A549 (cell line): ENCODE measurements at regions not wholly inside any gene's neighbourhood (a gene's known extent, or its start where the extent isn't known, plus 50 kb on each side); places are given as distances from the start of the nearest gene placed in this dataset.

ENCODE experiments used
- ATAC-seq, 2 experiments: fragments of 200-7000 bp in 1 of 2; fragments of >200 bp in 1 of 2; cut with Nextera tagmentation in 1 of 2; cut with Tn5 transposase in 1 of 2; 3 replicates each; pipeline versions ENCODE4 v1.8.0 to v1.9.1; 2018 to 2020; ENCODE audit warnings: mild to moderate bottlenecking in 1 of 2, moderate library complexity in 1 of 2
- CTCF ChIA-PET: fragments of 300-600 bp; sonication (Branson Sonifier 250); formaldehyde crosslinking; extraction: SDS; loops from one replicate; lab custom pipeline; 2021; ENCODE audit warnings: antibody characterized with exemption, inconsistent platforms; lab: Yijun Ruan, JAX
- POLR2A ChIA-PET: fragments of 350-600 bp; formaldehyde crosslinking; extraction: SDS; loops from one replicate; lab custom pipeline; 2021; ENCODE audit warnings: antibody characterized with exemption, inconsistent platforms; lab: Yijun Ruan, JAX
- DNase-seq, 2 experiments: peaks; one replicate each; pipeline versions ENCODE4 v3.0.0 to v3.0.0-alpha.2; 2011 to 2016; ENCODE audit warnings: low read depth in 1 of 2, low spot score in 1 of 2
- FAIRE-seq: peaks from 2 replicates; lab custom pipeline; 2011; peaks lifted over from hg19 to GRCh38; lab: Jason Lieb, UNC
- H3K27ac ChIP-seq, 2 experiments: fragments of >200 bp; sonication (Bioruptor Twin); formaldehyde crosslinking; 3 replicates each; pipeline ENCODE4 v1.5.1; 2016 to 2017
- H3K4me1 ChIP-seq: fragments of >200 bp; sonication (Bioruptor Twin); formaldehyde crosslinking; 3 replicates; pipeline ENCODE4 v1.6.1; 2016
- H3K4me2 ChIP-seq: fragments of >200 bp; sonication (Bioruptor Twin); formaldehyde crosslinking; 3 replicates; pipeline ENCODE4 v1.6.1; 2016
- H3K4me3 ChIP-seq: fragments of >200 bp; sonication (Bioruptor Twin); formaldehyde crosslinking; 3 replicates; pipeline ENCODE4 v1.5.1; 2016
- H3K9me3 ChIP-seq: fragments of >200 bp; sonication (Bioruptor Twin); formaldehyde crosslinking; 3 replicates; pipeline ENCODE4 v1.6.1; 2016
- BHLHE40 ChIP-seq: IDR thresholded peaks from 2 replicates; pipeline ENCODE4 v1.6.1; 2012; ENCODE audit warnings: low read depth, low read length, inconsistent platforms
- CTCF ChIP-seq: fragments of >200 bp; sonication (Bioruptor Twin); formaldehyde crosslinking; IDR thresholded peaks from 3 replicates; pipeline ENCODE4 v1.5.1; 2016
- EHMT2 ChIP-seq: fragments of 200-600 bp; sonication (generic); IDR thresholded peaks from 2 replicates; pipeline ENCODE4 v1.6.1; 2016; ENCODE audit warnings: antibody characterized with exemption, low read depth, mild to moderate bottlenecking, moderate library complexity
- FOSL2 ChIP-seq, 2 experiments: fragments of 450-650 bp in 1 of 2; fragments of >200 bp in 1 of 2; sonication (Bioruptor Twin) in 1 of 2; formaldehyde crosslinking; IDR thresholded peaks; 2 replicates each; pipeline versions ENCODE4 v1.5.0 to v1.6.1; 2016 to 2020; ENCODE audit warnings: mild to moderate bottlenecking in 1 of 2, moderate library complexity in 1 of 2
- FOXS1 ChIP-seq: fragments of 250-450 bp; sonication (Bioruptor Pico); IDR thresholded peaks from 2 replicates; pipeline ENCODE4 v1.5.0; 2020; ENCODE audit warnings: mild to moderate bottlenecking, moderate library complexity
- HOXA7 ChIP-seq: fragments of 250-450 bp; sonication (Bioruptor Pico); IDR thresholded peaks from 2 replicates; pipeline ENCODE4 v1.5.0; 2020; ENCODE audit warnings: mild to moderate bottlenecking, moderate library complexity
- HOXB5 ChIP-seq: fragments of 250-450 bp; sonication (Bioruptor Pico); IDR thresholded peaks from 2 replicates; pipeline ENCODE4 v1.5.0; 2020; ENCODE audit warnings: mild to moderate bottlenecking, moderate library complexity
- JUNB ChIP-seq: fragments of >200 bp; sonication (Bioruptor Twin); formaldehyde crosslinking; IDR thresholded peaks from 2 replicates; pipeline ENCODE4 v1.6.1; 2016
- MAX ChIP-seq: IDR thresholded peaks from 2 replicates; pipeline ENCODE4 v1.6.1; 2012
- NR3C1 ChIP-seq: fragments of >200 bp; sonication (Bioruptor Twin); formaldehyde crosslinking; IDR thresholded peaks from 3 replicates; pipeline ENCODE4 v1.6.1; 2017
- POLR2A ChIP-seq: IDR thresholded peaks from 2 replicates; pipeline ENCODE4 v1.6.1; 2012; ENCODE audit warnings: mild to moderate bottlenecking, low read length
- RAD21 ChIP-seq, 2 experiments: fragments of >200 bp in 1 of 2; sonication (Bioruptor Twin) in 1 of 2; formaldehyde crosslinking in 1 of 2; IDR thresholded peaks in 1 of 2; conservative IDR thresholded peaks in 1 of 2; 2 replicates in 1 of 2; 3 replicates in 1 of 2; pipeline ENCODE4 v1.6.1; 2012 to 2018; ENCODE audit warnings: inconsistent platforms in 1 of 2
- REST ChIP-seq: fragments of 200-600 bp; sonication (generic); IDR thresholded peaks from 2 replicates; pipeline ENCODE4 v1.6.1; 2016; ENCODE audit warnings: antibody characterized with exemption, mild to moderate bottlenecking, moderate library complexity
- RFX5 ChIP-seq: fragments of 450-650 bp; IDR thresholded peaks from 2 replicates; pipeline ENCODE4 v1.7.1; 2014; ENCODE audit warnings: antibody characterized with exemption, mild to moderate bottlenecking, moderate library complexity
- SMC3 ChIP-seq: fragments of >200 bp; sonication (Bioruptor Twin); formaldehyde crosslinking; IDR thresholded peaks from 3 replicates; pipeline ENCODE4 v1.6.1; 2018; ENCODE audit warnings: inconsistent platforms
- TP53 ChIP-seq: fragments of 250-450 bp; sonication (Bioruptor Pico); IDR thresholded peaks from 2 replicates; pipeline ENCODE4 v1.5.0; 2021; ENCODE audit warnings: mild to moderate bottlenecking, moderate library complexity
- USF2 ChIP-seq: fragments of 450-650 bp; IDR thresholded peaks from 2 replicates; pipeline ENCODE4 v1.6.1; 2014; ENCODE audit warnings: antibody characterized with exemption
- ZC3H11A ChIP-seq: fragments of 450-650 bp; IDR thresholded peaks from 2 replicates; pipeline ENCODE4 v1.6.1; 2014; ENCODE audit warnings: antibody characterized with exemption, mild to moderate bottlenecking
- ZSCAN20 ChIP-seq: fragments of 250-450 bp; sonication (Bioruptor Pico); IDR thresholded peaks from 2 replicates; pipeline ENCODE4 v1.8.0; 2022; ENCODE audit warnings: mild to moderate bottlenecking, moderate library complexity
- WGBS: methylation state at CpG from one replicate; pipeline ENCODE4 v1.1.6; 2017; ENCODE audit errors: missing lambda C conversion rate; 5-methylcytosine and 5-hydroxymethylcytosine counted together
- small RNA-seq, 6 experiments: library from RNA; depleted of rRNA; stranded (forward); fragments of <200 nt; gene quantifications; one replicate each; pipeline ENCODE3, GENCODE V24; 2012

GRCh38 chr13:57087006-57087405 lies 53.7 kb upstream of the PRR20A start:
- no peak for FAIRE-seq
- H3K4me2 ChIP-seq = no peak overlapping the region
- ATAC-seq = no peak
- POLR2A ChIA-PET = no interaction called here
- H3K27ac ChIP-seq = no peak overlapping the region
- H3K9me3 ChIP-seq = no peaks in the 10 kb centered on the region
- H3K4me3 ChIP-seq = no peak overlapping the region
- CTCF ChIA-PET = no interaction called here
- no peak for TF ChIP-seq ZSCAN20 (CRISPR knock-in tag)
- TF ChIP-seq FOSL2 (IDR thresholded peaks at IDR 0.05) = no peak
- no peak for TF ChIP-seq FOSL2 (CRISPR knock-in tag; IDR thresholded peaks at IDR 0.05)
- no peak for TF ChIP-seq TP53
- TF ChIP-seq USF2 = no peak
- TF ChIP-seq EHMT2 = no peak
- TF ChIP-seq HOXA7 (CRISPR knock-in tag) = no peak
- TF ChIP-seq ZC3H11A = no peak
- TF ChIP-seq RAD21 (conservative IDR thresholded peaks at IDR 0.05 in 1 of 2, IDR thresholded peaks at IDR 0.05 in 1 of 2) = no peak
- TF ChIP-seq NR3C1 = no peak
- no peak for TF ChIP-seq CTCF
- TF ChIP-seq HOXB5 (CRISPR knock-in tag) = no peak
- TF ChIP-seq FOXS1 (CRISPR knock-in tag) = no peak
- TF ChIP-seq MAX = no peak
- TF ChIP-seq SMC3 = no peak
- TF ChIP-seq POLR2A = no peak
- TF ChIP-seq JUNB = no peak
- no peak for TF ChIP-seq REST
- no peak for TF ChIP-seq BHLHE40
- TF ChIP-seq RFX5 = no peak
- no peaks in the 10 kb centered on the region for H3K4me1 ChIP-seq
- no peak for DNase-seq
- 0% methylated on average over 2 of the region's 2 CpGs for WGBS

Small RNA genes lying in the stretch of these regions (small RNA-seq; reads per million reads assigned to genes)
- gene MIR5007 (0 reads per million in 6 experiments), gene RF02271 (0 reads per million in 6 experiments)
